ENCODE measurements at regions not wholly inside any gene's neighbourhood (a gene's known extent, or its start where the extent isn't known, plus 50 kb on each side); places are given as distances from the start of the nearest gene placed in this dataset.
"Not testable (repeated sequence)": the region's sequence is repeated elsewhere in the genome, so short reads cannot be mapped to it uniquely, and the experiment has no call there.

DNA sequence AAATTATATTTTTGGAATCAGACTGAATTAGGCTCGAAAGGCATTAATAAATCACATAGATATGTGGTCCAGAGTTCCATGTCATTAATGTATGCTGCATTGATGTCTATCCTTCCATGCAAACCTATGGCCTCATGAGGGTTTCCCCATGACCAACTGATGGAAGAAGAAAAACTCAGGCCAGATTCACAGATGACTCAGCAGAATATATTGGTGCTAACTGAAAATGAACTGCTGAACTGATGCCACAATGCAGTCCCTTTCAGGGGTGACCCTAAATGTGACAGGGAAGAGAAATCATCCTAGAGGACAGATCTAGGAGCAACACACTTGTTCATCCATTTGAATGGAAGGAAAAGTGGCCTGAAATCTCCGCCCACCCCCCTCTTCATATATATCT lies 110.5 kb upstream of the KCND3 start:
- Mint-ChIP-seq H3K4me1 (no peaks in the 10 kb centered on the region), H3K9me3 (peaks cover 0 to 4% (median under 1%) of the 10 kb centered on the region in 8 donors), H3K36me3 (no peaks in the 10 kb centered on the region), H3K4me3 (no peak overlapping the region), H3K27ac (no peak overlapping the region), H3K27me3 (peaks cover 16 to 19% of the 10 kb centered on the region in 2 donors)
- H3K27ac ChIP-seq (ENCODE audit: low read depth, low read length): no peak overlapping the region
- no peaks in the 10 kb centered on the region for H3K36me3 ChIP-seq (ENCODE audit: insufficient read depth, low read length)
- H3K4me3 ChIP-seq (ENCODE audit: low read length in 2 of 2): no peak overlapping the region
- no peaks in the 10 kb centered on the region for H3K9me3 ChIP-seq (ENCODE audit: control insufficient read depth in 1 of 2, low read length in 2 of 2)
- POLR2A ChIA-PET (ENCODE audit: partially characterized antibody): no interaction called here
- H3K27me3 ChIP-seq (ENCODE audit: insufficient read depth, low read length): no peaks in the 10 kb centered on the region
- no peak for DNase-seq
- intact Hi-C loops (cut with micrococcal nuclease): no loop called here
- CTCF ChIA-PET (ENCODE audit: partially characterized antibody): no interaction called here
- H3K4me1 ChIP-seq (ENCODE audit: insufficient read depth, low read length): no peaks in the 10 kb centered on the region

DNA sequence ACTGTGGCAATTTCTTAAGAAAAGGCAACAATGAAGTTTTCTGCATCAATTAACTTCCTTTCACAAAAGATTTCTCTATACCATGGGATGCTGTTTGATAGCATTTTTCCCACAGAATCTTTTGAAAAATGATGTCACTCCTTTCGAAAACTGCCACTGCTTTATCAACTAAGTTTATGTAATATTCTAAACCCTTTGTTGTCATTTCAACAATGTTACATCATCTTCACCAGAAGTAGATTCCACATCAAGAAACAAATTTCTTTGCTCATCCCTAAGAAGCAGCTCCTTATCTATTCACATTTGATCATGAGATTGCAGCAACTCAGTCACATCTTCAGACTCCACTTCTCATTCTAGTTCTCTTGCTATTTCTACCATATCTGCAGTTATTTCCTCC lies 116.1 kb upstream of the KCND3 start:
- POLR2A ChIA-PET (ENCODE audit: partially characterized antibody): no interaction called here
- H3K27ac ChIP-seq (ENCODE audit: low read depth, low read length): no peak overlapping the region
- Mint-ChIP-seq H3K4me1 (no peaks in the 10 kb centered on the region), H3K27ac (no peak overlapping the region), H3K9me3 (peaks cover 0 to 6% (median 2%) of the 10 kb centered on the region in 8 donors), H3K36me3 (no peaks in the 10 kb centered on the region), H3K4me3 (no peak overlapping the region), H3K27me3 (peaks cover 17% of the 10 kb centered on the region in 2 donors)
- DNase-seq: no peak
- H3K4me3 ChIP-seq (ENCODE audit: low read length in 2 of 2): no peak overlapping the region
- CTCF ChIA-PET (ENCODE audit: partially characterized antibody): no interaction called here
- intact Hi-C loops (cut with micrococcal nuclease): no loop called here
- H3K4me1 ChIP-seq (ENCODE audit: insufficient read depth, low read length): no peaks in the 10 kb centered on the region
- no peaks in the 10 kb centered on the region for H3K36me3 ChIP-seq (ENCODE audit: insufficient read depth, low read length)
- no peaks in the 10 kb centered on the region for H3K9me3 ChIP-seq (ENCODE audit: control insufficient read depth in 1 of 2, low read length in 2 of 2)
- no peaks in the 10 kb centered on the region for H3K27me3 ChIP-seq (ENCODE audit: insufficient read depth, low read length)

DNA sequence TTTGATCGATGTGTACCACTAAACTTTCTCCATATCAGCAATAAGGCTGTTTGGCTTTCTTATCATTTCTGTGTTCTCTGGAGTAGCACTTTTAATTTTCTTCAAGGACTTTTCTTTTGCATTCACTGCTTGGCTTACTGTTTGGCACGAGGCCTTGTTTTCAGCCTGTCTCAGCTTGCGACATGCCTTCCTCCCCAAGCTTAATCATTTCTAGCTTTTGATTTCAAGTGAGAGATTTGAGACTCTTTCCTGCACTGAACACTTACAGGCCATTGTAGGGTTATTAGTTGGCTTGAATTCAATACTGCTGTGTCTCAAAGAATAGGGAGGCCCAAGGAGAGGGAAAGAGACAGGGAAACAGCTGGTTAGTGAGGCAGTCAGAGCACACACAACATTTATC lies 120.6 kb upstream of the KCND3 start:
- no peaks in the 10 kb centered on the region for H3K9me3 ChIP-seq (ENCODE audit: control insufficient read depth in 1 of 2, low read length in 2 of 2)
- H3K27ac Mint-ChIP-seq: no peak overlapping the region
- peaks cover 1% of the 10 kb centered on the region for H3K27me3 ChIP-seq (ENCODE audit: insufficient read depth, low read length)
- intact Hi-C loops (cut with micrococcal nuclease): no loop called here
- H3K9me3 Mint-ChIP-seq: peaks cover 0 to 9% (median 0%) of the 10 kb centered on the region in 8 donors
- ChIA-PET POLR2A (ENCODE audit: partially characterized antibody) (no interaction called here), CTCF (ENCODE audit: partially characterized antibody) (interaction anchor here (0.6 kb wide), 1 partner anchor 1183 kb away, joined by 3 read pairs; no protein-coding TSS in a partner anchor)
- no peak for DNase-seq
- no peaks in the 10 kb centered on the region for H3K36me3 Mint-ChIP-seq
- no peak overlapping the region for H3K4me3 ChIP-seq (ENCODE audit: low read length in 2 of 2)
- H3K4me3 Mint-ChIP-seq: no peak overlapping the region
- no peaks in the 10 kb centered on the region for H3K4me1 Mint-ChIP-seq
- H3K27ac ChIP-seq (ENCODE audit: low read depth, low read length): no peak overlapping the region
- no peaks in the 10 kb centered on the region for H3K36me3 ChIP-seq (ENCODE audit: insufficient read depth, low read length)
- H3K27me3 Mint-ChIP-seq: peaks cover 12 to 20% of the 10 kb centered on the region in 2 donors
- no peaks in the 10 kb centered on the region for H3K4me1 ChIP-seq (ENCODE audit: insufficient read depth, low read length)

DNA sequence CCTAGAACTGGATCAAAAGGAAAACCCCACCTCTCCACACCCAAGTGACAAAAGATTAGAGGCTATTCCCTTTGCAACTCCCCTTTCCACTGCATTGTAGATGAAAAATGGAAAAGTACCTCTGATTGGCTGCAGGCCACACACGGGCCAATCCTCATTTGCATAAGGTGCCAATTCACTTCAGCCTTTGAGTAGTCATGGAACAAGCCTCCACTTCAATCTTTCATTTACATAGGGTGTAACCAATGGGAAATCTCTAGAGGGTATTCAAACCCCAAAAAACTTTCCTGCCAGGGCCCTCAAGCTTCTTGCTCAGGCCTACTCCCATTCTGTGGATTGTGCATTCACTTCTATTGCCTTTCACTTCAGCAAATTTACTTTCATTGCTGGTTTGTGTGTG lies 122.3 kb upstream of the KCND3 start:
- Histone ChIP-seq H3K27me3 (ENCODE audit: insufficient read depth, low read length) (peaks cover 5% of the 10 kb centered on the region), H3K4me3 (ENCODE audit: low read length in 2 of 2) (no peak overlapping the region), H3K36me3 (ENCODE audit: insufficient read depth, low read length) (no peaks in the 10 kb centered on the region), H3K27ac (ENCODE audit: low read depth, low read length) (no peak overlapping the region), H3K4me1 (ENCODE audit: insufficient read depth, low read length) (no peaks in the 10 kb centered on the region), H3K9me3 (ENCODE audit: control insufficient read depth in 1 of 2, low read length in 2 of 2) (no peaks in the 10 kb centered on the region)
- H3K4me1 Mint-ChIP-seq: no peaks in the 10 kb centered on the region
- H3K27ac Mint-ChIP-seq: no peak overlapping the region
- ChIA-PET CTCF (ENCODE audit: partially characterized antibody) (no interaction called here), POLR2A (ENCODE audit: partially characterized antibody) (no interaction called here)
- no peak for DNase-seq
- intact Hi-C loops (cut with micrococcal nuclease): no loop called here
- H3K27me3 Mint-ChIP-seq: peaks cover 10 to 20% of the 10 kb centered on the region in 2 donors
- H3K9me3 Mint-ChIP-seq: peaks cover 0 to 9% (median 0%) of the 10 kb centered on the region in 8 donors
- no peak overlapping the region for H3K4me3 Mint-ChIP-seq
- H3K36me3 Mint-ChIP-seq: no peaks in the 10 kb centered on the region

DNA sequence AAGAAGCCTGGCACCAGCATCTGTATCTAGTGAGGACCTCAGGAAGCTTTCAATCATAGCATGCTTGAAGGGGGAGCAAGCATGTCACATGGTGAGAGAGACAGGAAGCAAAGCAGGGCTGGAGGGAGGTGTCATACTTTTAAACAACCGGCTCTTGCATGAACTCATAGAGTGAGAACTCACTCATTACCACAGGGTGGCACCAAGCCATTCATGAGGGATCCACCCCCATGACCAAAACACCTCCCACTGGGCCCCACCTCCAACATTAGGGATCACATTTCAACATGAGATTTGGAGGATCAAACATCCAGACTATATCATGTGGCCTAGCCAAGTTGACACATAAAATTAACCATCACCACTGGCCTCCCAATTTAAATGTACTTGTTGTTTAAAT lies 125.1 kb upstream of the KCND3 start:
- no peak overlapping the region for H3K27ac ChIP-seq (ENCODE audit: low read depth, low read length)
- H3K27me3 ChIP-seq (ENCODE audit: insufficient read depth, low read length): peaks cover 5% of the 10 kb centered on the region
- Mint-ChIP-seq H3K4me3 (no peak overlapping the region), H3K27ac (no peak overlapping the region), H3K9me3 (peaks cover 0 to 6% (median 0%) of the 10 kb centered on the region in 8 donors), H3K4me1 (no peaks in the 10 kb centered on the region), H3K27me3 (peaks cover 14 to 16% of the 10 kb centered on the region in 2 donors), H3K36me3 (no peaks in the 10 kb centered on the region)
- no peak for DNase-seq
- no peaks in the 10 kb centered on the region for H3K4me1 ChIP-seq (ENCODE audit: insufficient read depth, low read length)
- POLR2A ChIA-PET (ENCODE audit: partially characterized antibody): no interaction called here
- H3K36me3 ChIP-seq (ENCODE audit: insufficient read depth, low read length): no peaks in the 10 kb centered on the region
- H3K9me3 ChIP-seq (ENCODE audit: control insufficient read depth in 1 of 2, low read length in 2 of 2): no peaks in the 10 kb centered on the region
- CTCF ChIA-PET (ENCODE audit: partially characterized antibody): no interaction called here
- no peak overlapping the region for H3K4me3 ChIP-seq (ENCODE audit: low read length in 2 of 2)
- intact Hi-C loops (cut with micrococcal nuclease): no loop called here

DNA sequence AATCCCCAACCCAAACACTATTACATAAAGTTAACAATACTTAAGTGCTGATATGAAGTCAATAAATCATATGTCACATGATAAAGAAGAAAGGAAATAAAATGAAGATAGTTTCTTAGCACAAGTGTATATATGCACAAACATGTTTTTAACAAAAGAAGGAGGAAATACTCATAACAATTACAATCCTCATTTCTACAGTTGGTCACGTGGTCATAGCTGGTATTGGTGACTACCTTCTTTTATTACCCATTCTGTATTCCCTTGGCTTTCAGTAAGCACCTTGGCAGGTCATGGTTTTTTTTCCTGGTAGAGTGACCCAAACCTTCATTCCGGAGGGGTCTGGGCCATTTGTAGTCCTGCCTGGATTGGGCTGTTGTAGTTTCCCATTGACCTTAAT lies 137.1 kb upstream of the KCND3 start:
- Histone ChIP-seq H3K9me3 (ENCODE audit: control insufficient read depth in 1 of 2, low read length in 2 of 2) (no peaks in the 10 kb centered on the region), H3K27me3 (ENCODE audit: insufficient read depth, low read length) (no peaks in the 10 kb centered on the region), H3K27ac (ENCODE audit: low read depth, low read length) (no peak overlapping the region), H3K36me3 (ENCODE audit: insufficient read depth, low read length) (no peaks in the 10 kb centered on the region), H3K4me1 (ENCODE audit: insufficient read depth, low read length) (no peaks in the 10 kb centered on the region), H3K4me3 (ENCODE audit: low read length in 2 of 2) (no peak overlapping the region)
- Mint-ChIP-seq H3K4me1 (no peaks in the 10 kb centered on the region), H3K27ac (no peak overlapping the region), H3K4me3 (no peak overlapping the region), H3K36me3 (no peaks in the 10 kb centered on the region), H3K27me3 (peaks cover 3 to 4% of the 10 kb centered on the region in 2 donors), H3K9me3 (peaks cover 0 to 2% (median 0%) of the 10 kb centered on the region in 8 donors)
- ChIA-PET CTCF (ENCODE audit: partially characterized antibody) (no interaction called here), POLR2A (ENCODE audit: partially characterized antibody) (no interaction called here)
- DNase-seq: no peak
- intact Hi-C loops (cut with micrococcal nuclease): no loop called here

DNA sequence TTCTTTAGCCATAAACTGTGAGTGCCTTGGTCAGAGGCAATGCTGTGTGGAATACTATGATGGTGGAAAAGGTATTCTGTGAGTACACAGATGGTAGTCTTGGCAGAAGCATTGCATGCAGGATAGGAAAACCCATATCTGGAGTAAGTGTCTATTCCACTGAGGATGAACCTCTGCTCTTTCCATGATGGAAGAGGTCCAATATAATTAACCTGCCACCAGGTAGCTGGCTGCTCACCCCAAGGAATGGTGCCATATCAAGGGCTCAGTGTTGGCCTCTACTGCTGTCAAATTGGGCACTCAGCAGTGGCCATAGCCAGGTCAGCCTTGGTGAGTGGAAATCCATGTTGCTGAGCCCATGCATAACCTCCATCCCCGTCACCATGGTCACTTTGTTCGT lies 138.1 kb upstream of the KCND3 start:
- H3K4me1 Mint-ChIP-seq; H3K27ac Mint-ChIP-seq; H3K9me3 Mint-ChIP-seq; CTCF ChIA-PET (ENCODE audit: partially characterized antibody); POLR2A ChIA-PET (ENCODE audit: partially characterized antibody); H3K4me1 ChIP-seq (ENCODE audit: insufficient read depth, low read length); H3K27me3 ChIP-seq (ENCODE audit: insufficient read depth, low read length); H3K4me3 ChIP-seq (ENCODE audit: low read length in 2 of 2); H3K9me3 ChIP-seq (ENCODE audit: control insufficient read depth in 1 of 2, low read length in 2 of 2); H3K27me3 Mint-ChIP-seq; DNase-seq; H3K27ac ChIP-seq (ENCODE audit: low read depth, low read length); H3K4me3 Mint-ChIP-seq; intact Hi-C loops (cut with micrococcal nuclease); H3K36me3 Mint-ChIP-seq; H3K36me3 ChIP-seq (ENCODE audit: insufficient read depth, low read length): not testable (repeated sequence)

DNA sequence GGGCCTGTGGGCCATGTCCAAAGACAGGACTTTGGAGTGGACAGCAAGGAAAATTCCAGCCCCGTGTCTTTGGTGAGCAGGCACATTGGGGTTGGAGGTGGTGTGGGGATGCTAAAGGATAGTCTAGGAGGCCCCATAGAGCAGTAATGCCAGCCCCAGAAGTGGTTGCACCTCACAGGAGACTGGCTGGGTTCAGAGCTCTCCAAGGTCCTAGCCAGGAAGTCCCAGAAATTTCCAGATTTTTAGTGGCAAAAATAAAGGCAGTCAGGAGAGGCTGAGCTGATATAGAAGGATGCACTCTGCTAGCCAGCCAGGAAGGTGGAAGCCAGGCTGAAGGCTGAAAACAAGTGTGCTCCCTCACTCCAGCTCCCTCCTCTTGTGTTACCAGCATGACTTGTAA lies 144.0 kb upstream of the KCND3 start:
- H3K27ac Mint-ChIP-seq: no peak overlapping the region
- POLR2A ChIA-PET (ENCODE audit: partially characterized antibody): no interaction called here

More for the DNA sequence above, 144.0 kb upstream of the KCND3 start:
- Histone ChIP-seq H3K4me1 (ENCODE audit: insufficient read depth, low read length) (no peaks in the 10 kb centered on the region), H3K27ac (ENCODE audit: low read depth, low read length) (no peak overlapping the region), H3K36me3 (ENCODE audit: insufficient read depth, low read length) (no peaks in the 10 kb centered on the region), H3K27me3 (ENCODE audit: insufficient read depth, low read length) (no peaks in the 10 kb centered on the region), H3K9me3 (ENCODE audit: control insufficient read depth in 1 of 2, low read length in 2 of 2) (no peaks in the 10 kb centered on the region), H3K4me3 (ENCODE audit: low read length in 2 of 2) (no peak overlapping the region)
- Mint-ChIP-seq H3K4me1 (no peaks in the 10 kb centered on the region), H3K9me3 (peaks cover 0 to 2% (median 0%) of the 10 kb centered on the region in 8 donors), H3K36me3 (no peaks in the 10 kb centered on the region), H3K4me3 (no peak overlapping the region), H3K27me3 (peaks cover 3 to 26% of the 10 kb centered on the region in 2 donors)
- intact Hi-C loops (cut with micrococcal nuclease): no loop called here
- no peak for DNase-seq
- CTCF ChIA-PET (ENCODE audit: partially characterized antibody): no interaction called here
